Osteoblast (primary cell): ENCODE measurements at regions not wholly inside any gene's neighbourhood (a gene's known extent, or its start where the extent isn't known, plus 50 kb on each side); places are given as distances from the start of the nearest gene placed in this dataset.

ENCODE experiments used
- DNase-seq: peaks from one replicate; pipeline ENCODE4 v3.0.0; 2011; ENCODE audit warnings: low spot score, mixed read lengths; ENCODE audit not compliant: insufficient read length; ENCODE audit errors: missing footprints
- H2AFZ ChIP-seq: 2 replicates; pipeline ENCODE4 v1.6.0; 2011; ENCODE audit warnings: mild to moderate bottlenecking, low read length
- H3K27ac ChIP-seq: 2 replicates; pipeline ENCODE4 v1.5.1; 2011; ENCODE audit warnings: mild to moderate bottlenecking, low read depth, low read length, moderate library complexity
- H3K27me3 ChIP-seq: 2 replicates; pipeline ENCODE4 v1.6.0; 2012; ENCODE audit warnings: mild to moderate bottlenecking, control low read depth, inconsistent platforms, low read length, moderate library complexity; ENCODE audit not compliant: insufficient read depth
- H3K36me3 ChIP-seq: 2 replicates; pipeline ENCODE4 v1.5.1; 2011; ENCODE audit warnings: mild to moderate bottlenecking, low read length, control low read depth, moderate library complexity; ENCODE audit not compliant: insufficient read depth
- H3K4me1 ChIP-seq: 2 replicates; pipeline ENCODE4 v1.5.1; 2011; ENCODE audit warnings: mild to moderate bottlenecking, low read length, control low read depth, moderate library complexity; ENCODE audit not compliant: insufficient read depth
- H3K4me2 ChIP-seq: 2 replicates; pipeline ENCODE4 v1.6.0; 2011; ENCODE audit warnings: mild to moderate bottlenecking, low read length; ENCODE audit not compliant: insufficient read depth
- H3K4me3 ChIP-seq: fragments of 200-600 bp; sonication (generic); 3 replicates; pipeline ENCODE4 v1.5.1; 2012; ENCODE audit warnings: mild to moderate bottlenecking, low read length, inconsistent platforms; ENCODE audit not compliant: insufficient read depth
- H3K79me2 ChIP-seq: 2 replicates; pipeline ENCODE4 v1.6.0; 2012; ENCODE audit warnings: mild to moderate bottlenecking, low read length, control low read depth, inconsistent platforms; ENCODE audit not compliant: insufficient read depth
- H3K9me3 ChIP-seq: 2 replicates; pipeline ENCODE4 v1.5.1; 2011; ENCODE audit warnings: low read depth, low read length, control low read depth
- H4K20me1 ChIP-seq: 2 replicates; pipeline ENCODE4 v1.6.0; 2012; ENCODE audit warnings: mild to moderate bottlenecking, low read length, control low read depth; ENCODE audit not compliant: insufficient read depth
- TF ChIP-seq, protein P1 (sequence below): IDR thresholded peaks from 2 replicates; pipeline ENCODE4 v1.5.1; 2011; ENCODE audit warnings: mild to moderate bottlenecking, low read depth, low read length, moderate library complexity; ENCODE audit errors: extremely low read depth

DNA sequence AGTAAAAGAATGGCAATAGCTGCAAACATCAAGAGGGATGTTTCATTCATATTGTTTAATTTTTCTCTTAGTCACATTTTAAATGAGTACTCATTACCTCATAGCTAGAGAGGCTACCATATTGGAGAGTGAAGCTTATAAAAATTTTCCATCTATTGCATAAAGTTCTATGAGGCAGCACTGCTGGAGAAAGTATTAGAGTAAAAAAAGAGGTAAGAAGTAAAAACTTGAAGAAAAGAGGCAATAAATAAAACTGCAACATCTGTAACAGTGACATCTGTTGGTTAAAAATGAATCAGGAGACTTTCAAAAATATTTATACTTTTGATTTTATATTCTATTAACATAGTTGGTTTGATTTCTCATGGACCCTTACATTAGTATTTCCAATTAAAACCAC is 284.5 kb upstream of the SEMA3D start:
- Histone ChIP-seq H3K4me3 (no peak overlapping the region), H3K27ac (no peak overlapping the region), H3K4me1 (no peaks in the 10 kb centered on the region), H3K36me3 (no peaks in the 10 kb centered on the region), H4K20me1 (no peaks in the 10 kb centered on the region), H2AFZ (no peak overlapping the region), H3K79me2 (no peaks in the 10 kb centered on the region), H3K4me2 (peak overlapping the region; percentile 62), H3K9me3 (no peaks in the 10 kb centered on the region), H3K27me3 (no peaks in the 10 kb centered on the region)
- TF ChIP-seq, protein P1, sequence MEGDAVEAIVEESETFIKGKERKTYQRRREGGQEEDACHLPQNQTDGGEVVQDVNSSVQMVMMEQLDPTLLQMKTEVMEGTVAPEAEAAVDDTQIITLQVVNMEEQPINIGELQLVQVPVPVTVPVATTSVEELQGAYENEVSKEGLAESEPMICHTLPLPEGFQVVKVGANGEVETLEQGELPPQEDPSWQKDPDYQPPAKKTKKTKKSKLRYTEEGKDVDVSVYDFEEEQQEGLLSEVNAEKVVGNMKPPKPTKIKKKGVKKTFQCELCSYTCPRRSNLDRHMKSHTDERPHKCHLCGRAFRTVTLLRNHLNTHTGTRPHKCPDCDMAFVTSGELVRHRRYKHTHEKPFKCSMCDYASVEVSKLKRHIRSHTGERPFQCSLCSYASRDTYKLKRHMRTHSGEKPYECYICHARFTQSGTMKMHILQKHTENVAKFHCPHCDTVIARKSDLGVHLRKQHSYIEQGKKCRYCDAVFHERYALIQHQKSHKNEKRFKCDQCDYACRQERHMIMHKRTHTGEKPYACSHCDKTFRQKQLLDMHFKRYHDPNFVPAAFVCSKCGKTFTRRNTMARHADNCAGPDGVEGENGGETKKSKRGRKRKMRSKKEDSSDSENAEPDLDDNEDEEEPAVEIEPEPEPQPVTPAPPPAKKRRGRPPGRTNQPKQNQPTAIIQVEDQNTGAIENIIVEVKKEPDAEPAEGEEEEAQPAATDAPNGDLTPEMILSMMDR: no peak
- DNase-seq: no peak

DNA sequence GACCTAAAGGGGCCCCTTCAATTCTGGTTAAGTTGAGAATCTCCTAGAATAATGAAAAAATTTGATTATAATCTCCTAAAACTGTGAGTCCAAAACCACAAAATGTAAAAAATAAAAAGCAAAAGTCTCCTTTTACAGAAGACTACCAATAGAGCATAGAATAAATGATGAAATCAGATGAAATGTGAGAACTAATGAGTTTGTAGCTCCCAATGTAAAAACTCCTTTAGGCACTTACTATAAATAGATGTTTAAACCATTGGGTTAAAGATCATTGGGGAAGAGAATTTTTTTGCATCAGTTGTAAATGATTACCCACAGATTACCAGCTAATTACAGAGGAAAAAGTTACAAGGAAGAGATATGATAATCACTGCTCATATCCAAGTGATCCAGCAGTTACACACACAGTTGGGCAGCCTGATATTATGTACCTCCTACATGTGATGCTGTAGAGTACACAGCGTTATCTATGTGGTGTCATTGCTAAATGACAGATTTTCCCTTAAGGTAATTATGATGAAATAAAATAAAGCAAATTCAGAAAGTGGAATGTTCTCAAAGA is 282.7 kb upstream of the SEMA3D start:
- Histone ChIP-seq H3K4me2 (no peak overlapping the region), H3K79me2 (no peaks in the 10 kb centered on the region), H2AFZ (no peak overlapping the region), H3K27ac (no peak overlapping the region), H3K36me3 (no peaks in the 10 kb centered on the region), H3K27me3 (no peaks in the 10 kb centered on the region), H3K9me3 (no peaks in the 10 kb centered on the region), H3K4me1 (no peaks in the 10 kb centered on the region), H3K4me3 (no peak overlapping the region), H4K20me1 (no peaks in the 10 kb centered on the region)
- no peak for DNase-seq
- TF ChIP-seq, protein P1: no peak

- Histone ChIP-seq H3K4me1 (no peaks in the 10 kb centered on the region), H2AFZ (peak overlapping the region; percentile 46), H3K79me2 (no peaks in the 10 kb centered on the region), H3K36me3 (no peaks in the 10 kb centered on the region), H3K27me3 (no peaks in the 10 kb centered on the region), H3K4me3 (no peak overlapping the region), H3K27ac (no peak overlapping the region), H3K4me2 (no peak overlapping the region), H4K20me1 (no peaks in the 10 kb centered on the region), H3K9me3 (no peaks in the 10 kb centered on the region)
- TF ChIP-seq, protein P1: peak; percentile 27
- no peak for DNase-seq
Observed at GRCh38 chr7:85464042-85464651, 277.3 kb upstream of the SEMA3D start.

DNA sequence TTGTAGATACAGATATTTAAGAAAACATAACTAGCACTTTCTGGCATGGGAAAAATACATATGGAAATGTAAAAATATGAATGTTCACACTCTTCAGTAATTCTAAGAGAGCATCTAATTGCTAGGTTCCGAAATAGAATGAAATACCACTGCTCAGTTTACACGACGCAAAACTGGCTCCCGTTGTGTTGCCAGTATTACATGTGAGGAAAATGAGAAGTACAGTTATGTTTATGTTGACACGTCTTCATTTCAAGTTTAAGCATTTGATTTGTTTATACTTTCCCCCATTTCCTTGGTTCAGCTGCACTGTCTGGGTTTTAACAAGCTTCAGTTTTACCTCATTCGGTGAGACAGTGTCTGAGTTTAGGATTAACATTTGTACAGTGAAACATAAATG is 275.8 kb upstream of the SEMA3D start:
- H3K4me1 ChIP-seq: no peaks in the 10 kb centered on the region
- H2AFZ ChIP-seq: peak overlapping the region; percentile 41
- no peaks in the 10 kb centered on the region for H3K27me3 ChIP-seq
- no peak overlapping the region for H3K4me2 ChIP-seq
- no peaks in the 10 kb centered on the region for H3K36me3 ChIP-seq
- no peaks in the 10 kb centered on the region for H3K79me2 ChIP-seq
- no peaks in the 10 kb centered on the region for H4K20me1 ChIP-seq
- DNase-seq: no peak
- H3K9me3 ChIP-seq: no peaks in the 10 kb centered on the region
- no peak overlapping the region for H3K4me3 ChIP-seq
- TF ChIP-seq, protein P1: no peak
- H3K27ac ChIP-seq: no peak overlapping the region
